A673 (cell line): ENCODE measurements at regions not wholly inside any gene's neighbourhood (a gene's known extent, or its start where the extent isn't known, plus 50 kb on each side); places are given as distances from the start of the nearest gene placed in this dataset.

ENCODE experiments used
- CTCF ChIP-seq: fragments of 300-800, 200-600 bp; sonication (generic); conservative IDR thresholded peaks from 2 replicates; pipeline ENCODE4 v1.5.1; 2017; ENCODE audit warnings: low read depth, mild to moderate bottlenecking, antibody characterized with exemption, low read length, moderate library complexity, mixed read lengths
- EZH2 ChIP-seq: fragments of 200-600 bp; sonication (generic); IDR thresholded peaks from 2 replicates; pipeline ENCODE4 v1.6.1; 2017; ENCODE audit warnings: borderline replicate concordance, low read depth, mild to moderate bottlenecking, mixed read lengths, antibody characterized with exemption, low read length; ENCODE audit not compliant: poor library complexity, severe bottlenecking

GRCh38 chr10:124225467-124226270, 132.3 kb upstream of the CHST15 start:
- no peak for TF ChIP-seq CTCF
- no peak for TF ChIP-seq EZH2
